GM19035 (cell line): ENCODE measurements at regions not wholly inside any gene's neighbourhood (a gene's known extent, or its start where the extent isn't known, plus 50 kb on each side); places are given as distances from the start of the nearest gene placed in this dataset.

Experiments
- ATAC-seq: cut with Tn5 transposase; IDR thresholded peaks from one replicate; pipeline ENCODE4 v1.9.1; 2021; ENCODE audit not compliant: unreplicated experiment

DNA sequence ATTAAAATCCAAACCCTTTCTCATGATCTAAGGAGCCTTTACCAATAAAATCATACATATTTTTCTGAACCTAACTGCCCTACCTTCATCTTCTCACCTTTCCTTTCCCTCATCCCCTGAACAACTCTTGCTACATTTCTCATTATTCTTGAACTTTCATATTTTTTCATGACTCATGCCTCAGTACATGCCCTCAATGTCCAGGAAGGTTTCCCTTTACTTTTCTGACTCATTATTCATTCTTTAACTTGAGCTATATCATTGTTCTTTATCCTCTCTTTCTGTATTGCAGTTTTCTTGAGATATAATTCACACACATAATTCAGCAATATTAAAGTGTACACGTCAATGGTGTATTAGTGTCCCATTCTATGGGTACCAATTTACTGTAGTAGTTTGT, 231.0 kb downstream of the ALG10B start:
- ATAC-seq, result no peak

DNA sequence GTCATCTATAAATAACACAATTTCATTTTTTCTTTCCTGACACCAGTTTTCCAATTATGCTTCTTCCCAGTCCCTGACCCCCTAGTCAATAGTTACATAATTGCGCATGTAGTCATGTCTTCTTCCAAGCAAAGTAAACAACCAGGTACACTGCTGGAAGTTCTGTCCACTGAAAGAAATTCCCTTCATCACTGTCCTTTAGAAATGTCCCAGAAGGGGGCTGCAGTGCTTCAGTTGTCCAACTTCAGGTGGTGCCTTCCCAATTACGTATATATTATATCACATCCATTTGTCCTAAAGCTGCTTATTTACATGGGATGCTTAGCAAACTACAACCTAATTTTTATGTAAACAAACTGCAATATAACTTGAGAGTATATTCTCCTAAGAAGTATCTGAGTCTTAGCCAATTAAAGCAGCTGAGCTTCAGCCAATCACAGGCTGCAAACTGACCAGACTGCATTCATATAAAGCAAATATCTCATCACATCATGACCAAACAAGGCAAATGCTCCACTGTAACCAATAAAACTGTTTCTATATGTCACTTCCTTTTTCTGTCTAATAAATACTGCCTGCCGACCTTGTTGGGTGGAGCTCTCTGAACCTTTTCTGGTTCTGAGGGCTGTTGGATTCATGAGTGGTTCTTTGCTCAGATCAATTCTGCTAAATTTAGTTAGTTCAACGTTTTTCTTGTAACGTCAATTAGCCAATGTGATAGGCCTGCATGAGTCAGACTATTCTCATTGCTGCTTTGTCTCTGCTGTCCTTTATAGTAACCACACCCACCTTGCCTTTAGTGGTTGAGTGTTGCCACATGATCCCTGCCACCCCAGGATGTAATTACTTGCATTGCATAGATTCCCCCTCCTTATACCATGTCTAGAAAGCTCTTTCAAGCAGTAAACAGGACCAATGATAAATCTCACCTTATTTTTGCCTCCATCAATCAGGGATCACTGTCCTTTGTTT, 239.3 kb downstream of the ALG10B start:
- no peak for ATAC-seq

DNA sequence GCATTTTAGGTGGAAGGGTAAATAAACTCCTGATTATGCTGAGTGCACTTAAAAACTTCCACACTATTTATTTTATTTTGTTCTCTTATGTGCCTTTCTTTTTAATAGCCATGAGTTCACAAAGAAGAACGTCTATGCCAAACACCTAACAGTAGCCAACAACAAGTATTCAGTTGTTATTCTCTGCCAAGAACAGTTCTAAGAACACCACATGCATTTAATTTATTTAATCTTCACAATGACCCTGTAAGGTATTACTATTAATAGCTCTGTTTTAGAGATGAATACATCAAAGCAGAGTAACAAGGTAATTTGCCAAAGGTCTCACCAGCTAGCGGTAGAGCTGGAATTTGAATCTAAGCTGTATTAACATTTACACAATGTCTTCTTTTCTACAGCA, 240.1 kb downstream of the ALG10B start:
- ATAC-seq, result no peak

DNA sequence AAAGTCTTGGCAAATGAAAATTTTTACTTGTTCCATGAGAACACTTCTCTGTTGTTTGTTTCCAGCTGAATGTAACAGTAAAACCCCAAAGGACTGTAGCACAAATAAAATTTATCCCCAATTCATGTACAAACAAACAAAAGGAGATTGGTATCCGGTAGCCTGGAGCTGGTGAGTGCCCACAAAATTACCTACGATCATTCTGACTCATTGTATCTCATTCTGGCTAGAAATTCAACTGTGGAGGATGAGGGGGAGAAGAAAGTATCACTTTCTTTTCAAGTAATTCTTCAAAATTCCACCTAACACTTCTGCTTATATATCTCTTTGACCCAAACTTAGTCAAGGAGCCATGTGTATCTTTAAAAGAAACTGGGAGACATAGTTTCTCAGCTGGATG, 268.5 kb downstream of the ALG10B start:
- no peak for ATAC-seq

DNA sequence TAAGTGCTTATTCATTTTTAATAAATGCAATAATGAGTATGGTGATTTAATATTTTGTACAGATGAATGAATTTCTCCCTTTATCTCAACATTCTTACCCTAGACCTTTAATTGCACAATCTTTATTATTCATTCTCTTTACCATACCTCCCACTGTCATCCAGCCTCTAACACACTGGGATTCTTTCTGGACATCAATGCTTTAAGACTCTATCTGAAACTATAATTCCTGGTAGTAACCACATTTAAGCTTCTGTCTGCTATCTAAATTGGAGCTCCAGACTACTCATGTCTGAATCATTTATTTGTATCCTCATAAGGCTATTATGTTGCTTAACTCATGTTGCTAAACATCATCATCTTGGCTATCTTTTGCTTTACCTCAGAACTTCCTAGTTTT, 270.2 kb downstream of the ALG10B start:
- no peak for ATAC-seq

DNA sequence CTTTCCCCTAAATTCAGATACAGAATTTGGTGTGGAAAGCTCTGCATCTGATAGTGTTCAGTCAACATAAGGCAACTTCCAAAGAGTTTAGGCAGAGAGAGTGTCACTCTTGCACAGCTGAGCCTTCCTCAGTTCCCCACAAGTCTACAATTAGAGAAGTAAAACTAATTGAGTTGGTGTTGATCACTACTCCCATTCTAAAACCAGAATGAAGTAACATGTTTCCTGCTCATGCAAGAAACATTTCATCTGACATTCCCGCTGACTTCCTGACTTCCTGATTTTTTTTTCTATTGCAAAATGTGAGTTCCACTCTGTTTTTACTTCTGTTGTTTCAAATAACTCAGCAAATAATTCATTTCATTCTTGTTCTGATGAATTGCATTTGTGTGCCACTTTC, 271.0 kb downstream of the ALG10B start:
- no peak for ATAC-seq

DNA sequence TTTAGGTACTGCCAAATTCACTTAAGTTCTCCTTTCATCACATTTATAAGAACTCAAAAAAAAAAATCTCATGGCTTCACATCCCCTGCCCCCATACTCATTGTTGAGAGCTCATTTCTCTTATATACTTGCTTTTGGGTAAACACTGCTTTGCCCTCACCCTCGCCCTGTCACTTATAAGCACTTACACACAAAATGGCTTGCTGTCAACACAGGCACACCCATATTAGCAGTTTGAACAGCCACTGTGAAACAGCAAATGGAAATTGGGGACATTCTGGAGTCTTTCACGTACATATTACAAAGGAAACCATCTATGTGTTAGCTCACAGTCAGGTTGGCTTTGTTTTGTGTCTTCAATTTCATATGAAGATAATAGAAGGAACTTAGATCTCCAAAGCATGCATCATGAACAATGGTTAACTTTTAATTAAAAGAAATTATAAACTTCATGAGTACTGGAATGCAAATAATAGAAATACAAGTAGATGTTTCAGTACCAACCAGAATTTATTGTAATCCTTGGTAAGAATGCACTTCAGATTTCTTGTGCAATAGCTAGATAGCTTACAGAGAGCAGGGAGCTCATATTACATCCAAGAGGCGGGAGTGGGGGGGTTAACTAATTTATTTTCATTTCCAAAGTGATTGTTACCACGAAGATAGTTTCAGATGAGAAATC, 272.2 kb downstream of the ALG10B start:
- ATAC-seq, result no peak

DNA sequence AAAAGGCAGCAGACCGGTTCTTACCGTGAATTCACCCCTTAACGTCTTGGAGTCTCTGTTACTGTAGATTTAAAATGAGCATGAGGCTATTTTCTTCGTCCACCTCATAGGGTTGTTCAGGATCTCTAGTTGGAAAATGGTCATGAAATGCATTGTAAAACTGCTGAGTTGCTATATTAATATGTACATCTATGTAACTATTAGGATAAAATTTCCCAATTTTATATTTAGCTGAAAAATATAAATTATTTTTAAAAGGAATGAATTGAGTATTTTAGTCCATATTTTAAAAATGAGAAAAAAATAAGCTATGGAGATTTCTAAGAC, 272.7 kb downstream of the ALG10B start:
- ATAC-seq, result no peak

DNA sequence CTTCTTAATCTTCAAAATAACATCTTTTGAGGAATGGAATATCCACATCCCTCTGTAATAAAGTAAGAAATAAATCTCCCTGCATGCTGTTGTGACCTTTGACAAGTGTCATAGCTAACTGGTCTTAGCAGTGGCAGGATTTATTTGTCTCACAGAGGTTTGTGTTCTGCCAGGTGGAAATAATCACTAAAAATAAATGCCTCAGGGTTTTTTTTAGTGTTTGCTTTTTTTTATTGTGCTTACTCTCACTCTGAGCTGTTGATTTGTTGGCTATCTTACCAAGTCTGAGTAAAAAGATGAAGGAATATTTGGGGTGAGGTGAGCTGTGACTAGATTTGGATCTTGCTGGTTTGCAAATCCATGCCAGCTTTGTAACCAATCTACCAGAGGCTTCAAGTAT, 285.4 kb downstream of the ALG10B start:
- no peak for ATAC-seq
